ENCODE measurements at regions not wholly inside any gene's neighbourhood (a gene's known extent, or its start where the extent isn't known, plus 50 kb on each side); places are given as distances from the start of the nearest gene placed in this dataset.

DNA sequence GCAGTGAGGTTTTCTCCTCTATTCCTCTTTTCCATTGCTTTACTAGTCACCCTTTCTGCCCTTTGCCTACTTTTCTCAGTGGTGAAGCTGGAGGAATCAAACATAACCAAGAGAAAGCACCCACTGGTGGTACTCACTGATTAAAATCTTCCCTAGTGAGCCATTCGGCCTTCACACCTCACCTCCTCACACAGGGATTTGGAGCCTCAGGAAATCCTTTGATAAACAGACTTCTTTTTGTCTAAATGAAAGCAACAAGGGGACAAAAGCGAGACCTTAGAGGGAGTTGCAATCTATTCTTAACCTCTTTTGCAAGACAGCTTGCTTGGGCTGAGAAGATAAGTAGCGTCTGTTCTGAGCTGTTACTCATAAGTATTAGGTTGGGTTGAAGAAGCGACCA is 572.6 kb downstream of the ZNF674 start:
- FAIRE-seq = no peak

DNA sequence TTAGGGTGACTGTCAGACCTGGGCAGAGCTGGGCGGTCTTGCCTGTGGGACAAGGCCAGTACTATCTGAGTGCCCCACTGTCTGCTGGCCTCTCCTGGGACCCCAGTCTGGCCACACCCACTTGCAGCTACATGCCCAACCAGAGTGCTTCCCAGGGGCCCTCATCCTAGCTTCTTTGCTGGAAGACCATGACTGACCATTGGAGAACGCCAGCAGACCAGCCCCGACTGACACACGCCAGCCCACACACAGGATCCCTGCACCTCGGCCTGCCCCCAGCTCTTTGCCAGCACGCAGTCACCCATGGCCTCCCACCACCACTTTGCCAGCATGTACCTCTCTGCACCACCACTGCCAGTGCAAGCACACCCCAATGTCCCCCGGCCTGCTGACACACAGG is 585.7 kb downstream of the ZNF674 start:
- no peak for FAIRE-seq

DNA sequence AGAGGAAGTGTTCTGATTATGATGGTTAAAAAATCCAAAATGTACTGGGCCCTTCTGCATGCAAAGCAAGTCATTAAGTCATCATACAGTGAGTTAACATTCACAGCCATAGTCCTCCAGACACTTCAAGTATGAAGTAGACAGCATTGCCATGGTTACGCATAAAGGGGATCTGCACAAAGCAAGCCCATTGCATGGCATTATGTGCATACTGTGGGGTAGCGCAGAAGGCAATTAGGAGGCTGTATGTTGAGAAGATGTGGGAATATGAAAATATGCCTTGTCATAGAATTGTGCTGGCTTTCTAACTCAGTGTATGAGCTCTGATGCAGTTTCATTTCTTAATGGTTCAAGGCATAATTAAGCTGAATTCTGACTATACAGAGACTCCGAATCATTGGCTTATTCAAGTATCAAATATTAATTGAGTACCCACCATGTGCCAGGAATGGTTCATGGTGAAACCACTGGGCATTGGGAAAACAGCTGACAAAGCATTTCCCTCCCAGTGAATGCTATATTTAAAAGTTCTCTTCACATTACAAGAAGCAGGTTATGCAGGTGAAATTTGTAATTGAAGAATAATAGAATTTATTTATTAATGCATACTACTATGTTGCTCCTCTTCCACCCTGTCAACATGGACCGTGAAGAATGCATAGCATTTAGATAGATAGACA is 588.9 kb downstream of the ZNF674 start:
- no peak for FAIRE-seq

DNA sequence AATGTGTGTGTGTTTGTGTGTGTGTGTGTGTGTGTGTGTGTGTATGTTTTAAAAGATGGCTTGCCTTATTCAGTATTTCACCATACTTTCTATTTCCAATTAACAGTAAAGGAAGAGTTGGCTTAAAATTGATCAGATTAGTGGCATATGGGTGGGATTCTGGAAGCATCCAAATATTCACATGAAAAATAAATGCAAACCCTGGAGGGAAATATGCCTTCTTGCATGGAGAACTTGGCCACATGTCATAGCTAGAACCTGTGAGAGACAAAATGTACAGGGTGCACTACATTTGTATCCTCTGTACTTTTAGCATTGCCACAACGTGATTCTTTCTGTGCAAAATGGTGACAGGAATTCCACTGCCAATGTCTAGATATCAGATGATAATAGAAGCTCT is 589.6 kb downstream of the ZNF674 start:
- no peak for FAIRE-seq

DNA sequence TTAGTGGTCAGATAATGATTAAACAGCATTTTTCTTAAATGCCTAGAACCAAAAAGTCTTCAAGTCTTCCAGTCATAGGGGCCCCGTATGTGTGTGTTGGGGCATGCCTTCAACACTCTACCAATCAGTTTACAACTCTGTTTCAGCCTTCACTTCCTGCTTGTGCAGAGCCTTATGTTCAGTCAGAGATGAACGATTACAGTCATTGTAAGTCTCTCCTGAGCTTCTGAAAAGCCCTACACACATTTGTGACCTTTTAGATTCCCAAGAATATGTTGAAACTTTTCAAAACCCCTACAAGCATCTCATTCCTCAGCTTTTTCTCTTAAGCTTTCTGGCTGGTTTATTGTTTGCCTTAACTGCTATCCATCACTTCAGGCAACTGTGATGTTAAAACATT is 591.2 kb downstream of the ZNF674 start:
- FAIRE-seq = no peak

GRCh38 chrX:45952030-45952429 is 593.2 kb downstream of the ZNF674 start:
- no peak for FAIRE-seq

- no peak for FAIRE-seq
These were observed 609.8 kb downstream of the ZNF674 start for GRCh38 chrX:45935408-45935807.

GRCh38 chrX:45912316-45912715 is 632.9 kb downstream of the ZNF674 start:
- no peak for FAIRE-seq

GRCh38 chrX:45907786-45908185 is 637.4 kb downstream of the ZNF674 start:
- no peak for FAIRE-seq

DNA sequence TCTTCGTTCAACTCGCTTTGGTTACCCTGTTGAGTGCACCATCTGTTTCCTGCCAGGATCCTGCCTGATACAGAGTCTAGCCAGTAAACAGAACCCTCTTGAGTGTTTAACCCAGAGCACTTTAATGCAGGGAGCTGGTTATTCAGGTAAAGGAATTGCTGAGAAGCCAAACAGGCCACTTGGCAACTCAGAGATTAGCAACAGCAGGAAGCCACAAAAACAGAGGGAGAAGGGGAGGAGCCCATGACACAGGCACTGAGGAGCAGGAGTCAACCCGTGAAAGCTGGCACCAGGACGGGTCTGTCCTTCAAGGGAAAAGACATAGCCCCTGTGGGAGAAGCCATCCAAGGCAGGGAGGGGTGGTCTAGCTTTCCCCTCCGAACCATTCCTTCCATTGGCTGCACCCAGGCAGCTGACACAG is 641.4 kb downstream of the ZNF674 start:
- FAIRE-seq = no peak

DNA sequence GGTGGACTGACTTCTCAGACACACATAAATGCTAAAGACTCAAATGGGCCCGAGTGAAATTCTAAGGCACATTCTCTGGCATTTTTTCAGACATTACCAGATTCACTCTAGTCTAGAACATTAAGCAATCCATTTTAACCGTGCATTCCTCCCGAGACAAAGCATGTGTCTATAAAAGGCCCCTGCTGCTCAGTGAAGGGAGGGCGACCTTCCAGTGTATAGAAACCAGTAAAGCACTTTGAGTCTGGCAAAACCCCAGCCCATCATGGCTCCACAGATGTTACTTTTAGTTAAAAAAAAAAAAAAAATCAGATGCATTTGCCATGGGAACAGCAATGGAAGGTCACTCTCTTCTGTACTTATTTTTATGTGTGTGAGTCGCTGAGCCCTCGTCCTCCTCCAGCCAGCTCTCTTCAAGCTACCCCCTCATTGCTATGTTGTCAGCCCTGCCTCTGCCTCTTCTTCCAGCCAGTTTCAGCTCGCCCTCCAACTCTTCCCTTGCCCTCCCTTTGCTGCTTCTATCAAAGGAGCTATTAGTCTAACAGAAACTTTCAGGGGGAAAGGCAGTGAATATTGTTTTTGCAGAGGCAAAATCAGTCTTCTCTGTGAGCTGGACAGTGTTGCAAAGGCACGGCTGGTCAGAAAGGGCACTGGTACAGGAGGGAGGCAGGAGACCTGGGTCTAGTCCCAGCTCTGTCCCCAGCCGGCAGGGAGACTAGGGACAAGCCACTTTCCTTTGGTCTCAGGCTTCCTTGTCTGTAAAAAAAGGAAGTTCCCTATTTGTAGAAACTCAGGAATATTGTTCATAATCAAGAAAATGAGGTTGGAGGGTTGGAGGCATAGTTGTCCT is 644.2 kb downstream of the ZNF674 start:
- FAIRE-seq = no peak

GRCh38 chrX:45894864-45895645 is 650.2 kb downstream of the ZNF674 start:
- no peak for FAIRE-seq

GRCh38 chrX:45889471-45889870 is 655.8 kb downstream of the ZNF674 start:
- no peak for FAIRE-seq

DNA sequence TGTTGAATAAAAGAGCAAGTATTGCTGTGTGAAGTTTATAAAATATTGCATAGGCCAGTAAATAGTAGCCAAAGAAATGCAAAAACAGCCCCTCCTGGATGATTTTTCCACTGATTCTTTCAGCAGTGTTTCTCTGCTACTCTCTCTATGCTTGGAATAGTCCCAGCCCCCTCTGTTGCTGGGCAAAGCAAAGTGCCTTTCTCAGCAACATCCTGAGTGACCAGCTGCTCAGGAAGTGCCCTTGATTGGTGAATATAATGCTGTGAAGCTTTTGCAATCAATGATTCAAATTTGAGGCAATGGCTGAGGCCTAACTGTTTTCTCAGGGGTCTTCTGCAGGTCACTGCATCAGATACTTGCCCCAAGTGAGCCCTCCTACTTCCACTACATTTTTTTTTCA is 656.7 kb downstream of the ZNF674 start:
- FAIRE-seq = no peak

DNA sequence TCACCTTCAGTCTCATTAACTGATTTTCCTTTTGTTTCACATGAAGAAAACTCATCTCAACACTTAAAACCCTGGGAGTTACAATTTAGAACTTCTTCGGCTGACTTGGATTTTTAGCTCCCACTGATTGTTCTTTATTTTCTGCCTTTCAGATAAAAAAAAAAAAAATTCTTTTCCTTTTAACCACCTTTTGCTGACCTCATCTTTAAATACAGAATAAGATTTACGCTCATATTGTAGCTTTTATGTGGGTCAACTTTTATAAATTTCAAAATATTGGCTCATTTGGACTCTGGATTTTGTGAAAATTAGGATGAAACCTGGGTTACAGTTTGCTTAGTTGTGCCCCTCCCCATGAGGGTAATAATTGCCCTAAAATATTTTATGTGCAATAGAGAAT is 659.3 kb downstream of the ZNF674 start:
- no peak for FAIRE-seq

DNA sequence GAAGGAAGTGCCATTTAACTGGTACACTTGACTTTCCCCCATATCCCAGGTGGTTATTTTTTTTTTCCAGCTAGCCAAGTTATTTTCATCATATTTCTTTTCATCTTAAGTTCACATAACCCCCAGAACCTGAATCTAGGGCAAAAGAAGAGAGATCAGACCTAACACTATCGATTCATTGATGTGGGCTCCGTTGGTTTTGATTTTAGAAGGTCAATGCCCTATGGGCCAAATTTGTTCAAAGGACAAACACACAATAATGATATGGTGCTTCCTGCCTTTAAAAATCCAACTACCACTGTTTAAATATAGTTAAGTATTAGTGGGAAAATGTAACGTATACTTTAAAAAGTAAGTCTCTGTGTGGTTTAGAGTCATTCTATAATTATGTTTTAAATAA is 665.7 kb downstream of the ZNF674 start:
- no peak for FAIRE-seq

- FAIRE-seq = no peak
These were observed 669.0 kb downstream of the ZNF674 start for GRCh38 chrX:45876206-45876605.

DNA sequence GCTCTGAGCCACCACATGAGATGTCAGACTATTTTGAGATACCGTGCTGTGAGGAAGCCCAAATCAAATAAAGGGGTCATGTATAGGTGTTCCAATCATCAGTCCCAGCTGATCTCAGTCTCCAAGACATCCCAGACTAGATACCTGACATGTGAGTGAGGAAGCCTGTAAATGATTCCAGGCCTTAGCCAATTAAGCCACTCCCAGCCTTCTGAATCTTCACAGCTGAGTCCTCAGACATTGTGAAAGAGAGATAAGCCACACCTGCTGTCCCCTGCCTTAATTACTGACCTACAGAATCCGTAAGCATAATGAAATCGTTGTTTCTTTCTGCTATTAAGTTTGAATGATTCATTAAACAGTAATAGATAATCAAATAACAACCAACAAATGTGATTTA is 671.4 kb downstream of the ZNF674 start:
- FAIRE-seq = no peak

- no peak for FAIRE-seq
These were observed 671.8 kb upstream of the DIPK2B start for GRCh38 chrX:45872480-45872879.

DNA sequence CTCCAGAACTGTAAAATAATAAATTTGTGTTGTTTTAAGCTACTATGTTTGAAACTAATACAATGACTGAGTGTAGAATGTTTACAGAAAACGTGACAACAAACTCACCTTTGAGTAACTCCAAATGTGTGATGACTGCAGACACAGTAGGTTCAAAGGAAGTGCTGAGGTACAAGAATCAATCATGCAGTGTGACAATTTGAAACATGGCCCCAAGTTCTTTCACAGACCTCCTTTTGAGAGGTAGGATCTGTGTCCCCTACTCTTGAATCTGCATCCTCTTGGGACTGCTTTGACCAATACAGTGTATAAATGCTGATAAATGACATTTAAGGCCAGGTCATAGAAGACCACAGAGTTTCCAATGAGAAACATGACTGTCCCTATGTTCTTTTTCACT is 667.7 kb upstream of the DIPK2B start:
- FAIRE-seq = no peak

- no peak for FAIRE-seq
These were observed 662.1 kb upstream of the DIPK2B start for GRCh38 chrX:45862801-45863200.

DNA sequence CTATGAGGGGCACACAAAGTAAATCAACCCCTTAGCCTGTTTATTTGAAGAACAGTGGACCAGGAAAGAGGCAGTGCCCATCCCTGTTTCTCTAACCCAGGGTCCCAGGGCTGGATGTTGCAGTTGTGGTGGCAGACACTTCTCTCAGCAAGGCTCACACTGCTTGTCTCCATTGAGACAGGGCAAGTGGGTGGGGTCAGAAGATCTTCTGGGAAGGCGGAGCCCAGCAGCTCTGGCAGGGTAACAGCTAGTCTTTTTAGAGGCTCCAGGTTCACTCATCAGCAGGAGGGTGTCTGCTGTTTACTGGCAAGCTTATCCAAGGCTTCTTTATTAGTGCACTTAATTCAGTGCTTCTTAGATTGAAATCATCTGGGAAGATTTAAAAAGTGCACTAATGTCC is 659.8 kb upstream of the DIPK2B start:
- no peak for FAIRE-seq

DNA sequence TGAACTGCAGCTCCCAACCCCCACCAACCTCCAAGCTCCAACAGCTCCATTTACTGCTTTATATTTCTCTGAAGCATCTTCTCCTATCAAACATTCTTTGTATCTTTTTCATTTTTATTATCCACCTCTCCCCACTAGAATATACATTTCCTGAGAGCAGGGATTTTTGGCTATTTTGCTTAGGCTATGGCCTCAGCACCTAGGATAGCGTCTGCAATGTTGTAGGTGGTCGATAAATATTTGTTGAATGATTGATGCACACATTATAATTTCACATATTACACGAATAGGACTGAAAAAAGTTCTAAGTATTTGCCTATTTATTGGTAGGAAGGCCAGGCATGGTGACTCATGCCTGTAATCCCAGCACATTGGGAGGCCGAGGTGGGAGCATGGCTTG is 658.7 kb upstream of the DIPK2B start:
- FAIRE-seq = no peak

- FAIRE-seq = no peak
These were observed 652.2 kb upstream of the DIPK2B start for GRCh38 chrX:45852884-45853283.

Data from TTC549 (cell line).